ENCODE measurements at regions not wholly inside any gene's neighbourhood (a gene's known extent, or its start where the extent isn't known, plus 50 kb on each side); places are given as distances from the start of the nearest gene placed in this dataset.
"Not testable (repeated sequence)": the region's sequence is repeated elsewhere in the genome, so short reads cannot be mapped to it uniquely, and the experiment has no call there.

- DNase-seq (ENCODE audit: low read depth, low spot score): no peak
Measured at GRCh38 chr20:56872620-56873458, 243.7 kb downstream of the TFAP2C start.

- DNase-seq (ENCODE audit: low read depth, low spot score): no peak
Measured at GRCh38 chr20:56873836-56874235, 244.7 kb downstream of the TFAP2C start.

DNA sequence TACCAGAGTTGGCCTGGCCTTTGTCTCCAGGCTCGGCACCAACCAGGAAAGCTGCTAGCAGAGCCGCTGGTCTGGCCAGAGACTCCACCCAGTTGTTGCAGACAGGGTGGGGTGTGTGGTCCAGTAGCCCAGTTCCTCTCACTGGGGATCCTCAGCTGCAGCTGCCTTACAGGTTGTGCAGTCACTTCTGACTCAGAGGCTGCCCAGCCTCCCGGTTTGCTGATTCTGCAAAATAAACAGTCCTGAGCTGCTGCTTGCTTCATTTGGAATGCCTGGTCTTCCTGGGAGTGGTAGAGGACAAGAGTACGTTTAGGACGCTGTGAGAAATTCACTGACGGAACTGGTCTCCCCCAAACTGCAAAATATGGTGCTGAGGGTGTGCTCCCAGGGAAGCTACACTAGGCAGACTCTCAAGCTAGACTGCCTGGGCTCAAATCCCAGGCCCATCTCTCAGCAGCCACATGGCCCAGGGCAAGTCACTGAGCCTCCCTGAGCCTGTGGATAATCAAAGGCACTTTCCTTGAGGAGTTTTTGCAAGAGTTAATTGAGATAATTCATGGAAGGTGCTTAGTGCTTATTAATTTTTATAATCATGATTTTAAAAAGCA is 246.1 kb downstream of the TFAP2C start:
- DNase-seq (ENCODE audit: low read depth, low spot score): peak; percentile 64

GRCh38 chr20:56875803-56876202 is 246.7 kb downstream of the TFAP2C start:
- no peak for DNase-seq (ENCODE audit: low read depth, low spot score)

DNA sequence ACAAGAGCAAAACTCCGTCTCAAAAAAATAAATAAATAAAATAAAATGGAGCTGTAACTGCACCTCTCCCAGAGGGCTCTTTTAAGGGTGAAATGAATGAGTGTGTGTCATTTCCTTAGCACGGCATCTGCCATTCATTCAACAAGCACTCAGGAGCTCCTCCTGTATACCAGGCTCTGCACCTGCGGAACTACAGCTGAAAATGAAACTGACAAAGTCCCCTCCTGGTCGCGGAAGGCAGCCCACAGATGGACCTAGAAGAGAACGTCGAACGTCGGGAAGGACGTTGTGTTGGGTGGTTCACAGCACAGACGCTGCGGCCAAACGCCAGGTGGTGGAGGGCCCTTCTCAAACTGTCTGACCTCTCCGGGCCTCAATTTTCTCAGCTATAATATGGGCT is 256.4 kb downstream of the TFAP2C start:
- DNase-seq (ENCODE audit: low read depth, low spot score): no peak

- no peak for DNase-seq (ENCODE audit: low read depth, low spot score)
Measured at GRCh38 chr20:56890011-56890410, 260.9 kb downstream of the TFAP2C start.

- DNase-seq (ENCODE audit: low read depth, low spot score): no peak
Measured at GRCh38 chr20:56893226-56893917, 264.3 kb downstream of the TFAP2C start.

- DNase-seq (ENCODE audit: low read depth, low spot score): no peak
Measured at GRCh38 chr20:56896447-56896846, 267.3 kb downstream of the TFAP2C start.

- DNase-seq (ENCODE audit: low read depth, low spot score): no peak
Measured at GRCh38 chr20:56897318-56897957, 268.3 kb downstream of the TFAP2C start.

GRCh38 chr20:56897958-56898349 is 268.8 kb downstream of the TFAP2C start:
- no peak for DNase-seq (ENCODE audit: low read depth, low spot score)

- DNase-seq (ENCODE audit: low read depth, low spot score): no peak
Measured at GRCh38 chr20:56899506-56899905, 270.4 kb downstream of the TFAP2C start.

DNA sequence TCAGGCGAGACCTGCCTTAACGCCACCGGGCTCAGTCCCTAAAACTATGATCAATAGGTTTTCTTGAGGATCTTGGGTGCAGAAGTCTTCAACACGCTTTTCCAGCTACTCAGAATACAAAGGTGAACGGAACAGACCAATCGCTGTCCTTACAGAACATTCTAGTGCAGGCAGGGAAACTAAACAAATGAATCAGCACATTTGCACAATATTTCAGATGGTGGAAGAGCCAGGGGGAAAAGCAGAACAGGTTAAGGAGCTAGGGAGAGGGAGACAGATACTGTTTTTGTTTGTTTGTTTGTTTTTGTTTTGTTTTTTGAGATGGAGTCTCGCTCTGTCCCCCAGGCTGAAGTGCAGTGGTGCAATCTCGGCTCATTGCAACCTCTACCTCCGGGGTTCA is 271.1 kb downstream of the TFAP2C start:
- no peak for DNase-seq (ENCODE audit: low read depth, low spot score)

GRCh38 chr20:56903421-56903820 is 274.3 kb downstream of the TFAP2C start:
- DNase-seq (ENCODE audit: low read depth, low spot score): no peak

DNA sequence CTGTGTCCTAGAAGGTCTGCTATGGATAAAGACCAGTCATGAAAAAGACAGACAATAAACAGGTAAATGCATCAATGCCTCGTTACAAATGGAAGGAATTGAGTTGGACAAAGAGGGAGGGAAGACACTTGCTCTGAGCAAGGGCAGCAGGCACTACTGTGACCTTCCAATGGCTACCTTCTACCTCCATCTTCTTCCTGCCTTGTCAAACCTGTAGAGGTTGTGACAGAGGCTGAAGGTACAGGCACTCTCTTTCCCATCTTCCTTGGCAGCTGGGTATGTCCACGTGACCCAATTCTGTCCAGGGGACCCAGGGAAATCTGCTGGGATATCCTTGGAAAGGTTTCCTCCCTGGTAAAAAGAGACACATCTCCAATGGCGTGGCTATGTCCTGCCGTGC is 274.8 kb downstream of the TFAP2C start:
- DNase-seq (ENCODE audit: low read depth, low spot score): no peak

GRCh38 chr20:56909918-56910714 is 281.0 kb downstream of the TFAP2C start:
- no peak for DNase-seq (ENCODE audit: low read depth, low spot score)

DNA sequence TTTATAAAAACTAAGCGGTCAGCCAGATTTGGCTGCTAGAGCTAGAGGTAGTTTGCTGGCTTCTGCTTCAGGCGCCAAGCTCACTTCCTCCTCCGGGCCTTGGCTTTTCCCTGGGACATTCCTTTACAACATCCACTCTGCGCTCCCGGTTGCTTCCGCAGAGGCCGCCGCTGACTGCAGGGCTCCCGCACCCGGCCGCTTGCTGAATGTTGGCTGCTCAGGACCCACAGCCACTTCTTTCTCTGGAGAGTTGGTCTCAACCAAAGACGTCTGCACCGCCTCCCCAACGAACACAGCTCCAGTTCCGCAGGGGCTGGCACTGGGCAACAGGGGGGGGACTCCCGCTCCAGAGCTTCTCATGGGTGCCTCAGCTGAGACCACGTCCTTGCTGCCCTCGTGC is 282.8 kb downstream of the TFAP2C start:
- DNase-seq (ENCODE audit: low read depth, low spot score): no peak

GRCh38 chr20:56914532-56914931 is 285.4 kb downstream of the TFAP2C start:
- DNase-seq (ENCODE audit: low read depth, low spot score): no peak

DNA sequence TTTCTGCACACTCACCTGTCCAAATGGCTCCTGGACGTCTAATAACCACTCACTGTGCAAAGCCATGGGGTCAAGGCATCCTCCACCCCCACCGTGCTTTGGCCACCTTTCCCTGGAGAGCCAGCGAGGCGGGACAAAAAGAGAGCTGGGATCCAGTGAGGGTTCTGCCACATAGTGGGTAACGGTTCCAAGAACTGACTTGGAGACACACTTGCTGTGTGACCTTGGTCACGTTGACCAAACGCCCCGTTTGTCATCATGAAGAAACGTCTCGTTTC is 287.2 kb downstream of the TFAP2C start:
- DNase-seq (ENCODE audit: low read depth, low spot score): no peak

DNA sequence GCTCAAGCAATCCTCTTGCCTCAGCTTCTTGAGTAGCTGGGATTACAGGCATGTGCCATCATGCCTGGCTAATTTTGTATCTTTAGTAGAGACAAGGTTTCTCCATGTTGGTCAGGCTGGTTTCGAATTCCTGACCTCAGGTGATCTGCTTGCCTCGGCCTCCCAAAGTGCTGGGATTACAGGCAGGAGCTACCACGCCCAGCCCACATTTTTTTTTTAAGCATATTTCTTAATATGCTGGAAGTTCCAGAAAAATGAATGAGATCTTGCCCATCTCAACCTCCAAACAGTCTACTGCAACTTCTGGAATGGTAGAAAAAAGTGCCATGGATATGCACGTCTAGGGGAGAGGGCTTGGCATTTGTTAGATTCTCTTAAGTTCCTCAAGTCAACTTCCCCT is 290.9 kb downstream of the TFAP2C start:
- DNase-seq (ENCODE audit: low read depth, low spot score): not testable (repeated sequence)

GRCh38 chr20:56922497-56922896 is 293.4 kb downstream of the TFAP2C start:
- DNase-seq (ENCODE audit: low read depth, low spot score): no peak

- no peak for DNase-seq (ENCODE audit: low read depth, low spot score)
Measured at GRCh38 chr20:56924292-56925081, 295.4 kb downstream of the TFAP2C start.

Data from brain pericyte (primary cell).